Osteoblast (primary cell): ENCODE measurements at regions not wholly inside any gene's neighbourhood (a gene's known extent, or its start where the extent isn't known, plus 50 kb on each side); places are given as distances from the start of the nearest gene placed in this dataset.

Source experiments
- DNase-seq: peaks from one replicate; pipeline ENCODE4 v3.0.0; 2011; ENCODE audit warnings: low spot score, mixed read lengths; ENCODE audit not compliant: insufficient read length; ENCODE audit errors: missing footprints
- H2AFZ ChIP-seq: 2 replicates; pipeline ENCODE4 v1.6.0; 2011; ENCODE audit warnings: mild to moderate bottlenecking, low read length
- H3K27ac ChIP-seq: 2 replicates; pipeline ENCODE4 v1.5.1; 2011; ENCODE audit warnings: mild to moderate bottlenecking, low read depth, low read length, moderate library complexity
- H3K27me3 ChIP-seq: 2 replicates; pipeline ENCODE4 v1.6.0; 2012; ENCODE audit warnings: mild to moderate bottlenecking, control low read depth, inconsistent platforms, low read length, moderate library complexity; ENCODE audit not compliant: insufficient read depth
- H3K36me3 ChIP-seq: 2 replicates; pipeline ENCODE4 v1.5.1; 2011; ENCODE audit warnings: mild to moderate bottlenecking, low read length, control low read depth, moderate library complexity; ENCODE audit not compliant: insufficient read depth
- H3K4me1 ChIP-seq: 2 replicates; pipeline ENCODE4 v1.5.1; 2011; ENCODE audit warnings: mild to moderate bottlenecking, low read length, control low read depth, moderate library complexity; ENCODE audit not compliant: insufficient read depth
- H3K4me2 ChIP-seq: 2 replicates; pipeline ENCODE4 v1.6.0; 2011; ENCODE audit warnings: mild to moderate bottlenecking, low read length; ENCODE audit not compliant: insufficient read depth
- H3K4me3 ChIP-seq: fragments of 200-600 bp; sonication (generic); 3 replicates; pipeline ENCODE4 v1.5.1; 2012; ENCODE audit warnings: mild to moderate bottlenecking, low read length, inconsistent platforms; ENCODE audit not compliant: insufficient read depth
- H3K79me2 ChIP-seq: 2 replicates; pipeline ENCODE4 v1.6.0; 2012; ENCODE audit warnings: mild to moderate bottlenecking, low read length, control low read depth, inconsistent platforms; ENCODE audit not compliant: insufficient read depth
- H3K9me3 ChIP-seq: 2 replicates; pipeline ENCODE4 v1.5.1; 2011; ENCODE audit warnings: low read depth, low read length, control low read depth
- H4K20me1 ChIP-seq: 2 replicates; pipeline ENCODE4 v1.6.0; 2012; ENCODE audit warnings: mild to moderate bottlenecking, low read length, control low read depth; ENCODE audit not compliant: insufficient read depth
- CTCF ChIP-seq: IDR thresholded peaks from 2 replicates; pipeline ENCODE4 v1.5.1; 2011; ENCODE audit warnings: mild to moderate bottlenecking, low read depth, low read length, moderate library complexity; ENCODE audit errors: extremely low read depth

- no peaks in the 10 kb centered on the region for H3K4me1 ChIP-seq
- no peaks in the 10 kb centered on the region for H3K36me3 ChIP-seq
- no peak overlapping the region for H3K4me2 ChIP-seq
- no peak overlapping the region for H3K4me3 ChIP-seq
- H4K20me1 ChIP-seq = no peaks in the 10 kb centered on the region
- H3K9me3 ChIP-seq = no peaks in the 10 kb centered on the region
- H3K79me2 ChIP-seq = no peaks in the 10 kb centered on the region
- no peaks in the 10 kb centered on the region for H3K27me3 ChIP-seq
- H3K27ac ChIP-seq = no peak overlapping the region
- TF ChIP-seq CTCF = no peak
- DNase-seq = no peak
- H2AFZ ChIP-seq = no peak overlapping the region
Observed at GRCh38 chr4:57981123-57981522, 870.9 kb upstream of the IGFBP7 start.

GRCh38 chr4:57974821-57975220 lies 864.6 kb upstream of the IGFBP7 start:
- H3K36me3 ChIP-seq = no peaks in the 10 kb centered on the region
- H4K20me1 ChIP-seq = no peaks in the 10 kb centered on the region
- TF ChIP-seq CTCF = no peak
- H3K27me3 ChIP-seq = no peaks in the 10 kb centered on the region
- H3K4me3 ChIP-seq = no peak overlapping the region
- H3K4me2 ChIP-seq = no peak overlapping the region
- no peak overlapping the region for H3K27ac ChIP-seq
- DNase-seq = no peak
- no peaks in the 10 kb centered on the region for H3K4me1 ChIP-seq
- no peaks in the 10 kb centered on the region for H3K9me3 ChIP-seq
- H2AFZ ChIP-seq = no peak overlapping the region
- H3K79me2 ChIP-seq = no peaks in the 10 kb centered on the region

- no peaks in the 10 kb centered on the region for H3K4me1 ChIP-seq
- no peak for DNase-seq
Observed at GRCh38 chr4:57973819-57974218, 863.6 kb upstream of the IGFBP7 start.

GRCh38 chr4:57971261-57971660 lies 861.1 kb upstream of the IGFBP7 start:
- Histone ChIP-seq H3K27me3 (no peaks in the 10 kb centered on the region), H2AFZ (no peak overlapping the region), H3K9me3 (no peaks in the 10 kb centered on the region), H3K36me3 (no peaks in the 10 kb centered on the region), H3K4me1 (no peaks in the 10 kb centered on the region), H3K4me3 (no peak overlapping the region), H3K27ac (no peak overlapping the region), H4K20me1 (no peaks in the 10 kb centered on the region), H3K4me2 (no peak overlapping the region), H3K79me2 (no peaks in the 10 kb centered on the region)
- no peak for TF ChIP-seq CTCF
- DNase-seq = no peak

More at GRCh38 chr4:57973819-57974218, 863.6 kb upstream of the IGFBP7 start:
- H3K4me3 ChIP-seq = no peak overlapping the region
- H4K20me1 ChIP-seq = no peaks in the 10 kb centered on the region
- no peak overlapping the region for H2AFZ ChIP-seq
- H3K79me2 ChIP-seq = no peaks in the 10 kb centered on the region
- TF ChIP-seq CTCF = no peak
- H3K9me3 ChIP-seq = no peaks in the 10 kb centered on the region
- no peak overlapping the region for H3K4me2 ChIP-seq
- no peaks in the 10 kb centered on the region for H3K27me3 ChIP-seq
- no peaks in the 10 kb centered on the region for H3K36me3 ChIP-seq
- no peak overlapping the region for H3K27ac ChIP-seq
